Gastrocnemius medialis (tissue), 4 donors: ENCODE measurements at regions not wholly inside any gene's neighbourhood (a gene's known extent, or its start where the extent isn't known, plus 50 kb on each side); places are given as distances from the start of the nearest gene placed in this dataset.

ENCODE experiments used
- ATAC-seq, 2 donors: fragments of 150-250 bp; one replicate each; pipeline ENCODE4 v1.9.1; 2016
- DNase-seq, 2 donors: peaks; one replicate each; pipeline ENCODE4 v3.0.0-alpha.2; 2019
- H3K27ac ChIP-seq, 4 donors: fragments of 200-600 bp; sonication (generic); 1 replicate in 1 of 4; 2 replicates in 3 of 4; pipeline ENCODE4 v1.5.1; 2016 to 2018; ENCODE audit warnings: mild to moderate bottlenecking in 2 of 4, moderate library complexity in 1 of 4
- H3K27me3 ChIP-seq, 3 donors: fragments of 200-600 bp; sonication (generic) in 2 of 3; 1 replicate in 1 of 3; 2 replicates in 2 of 3; pipeline versions ENCODE4 v1.5.1 to v1.6.0; 2016 to 2019; ENCODE audit warnings: mild to moderate bottlenecking in 1 of 3, moderate library complexity in 1 of 3
- H3K36me3 ChIP-seq, 2 donors: fragments of 200-600 bp; sonication (generic) in 1 of 2; one replicate each; pipeline ENCODE4 v1.5.1; 2017 to 2018
- H3K4me1 ChIP-seq, 2 donors: fragments of 200-600 bp; sonication (generic) in 1 of 2; one replicate each; pipeline ENCODE4 v1.5.1; 2016 to 2017; ENCODE audit warnings: mild to moderate bottlenecking in 2 of 2
- H3K4me3 ChIP-seq, 4 donors: fragments of 200-600 bp; sonication (generic) in 3 of 4; 1 replicate in 1 of 4; 2 replicates in 3 of 4; pipeline ENCODE4 v1.5.1; 2016 to 2019; ENCODE audit warnings: mild to moderate bottlenecking in 2 of 4
- H3K9me3 ChIP-seq, 3 donors: fragments of 200-600 bp; sonication (generic) in 2 of 3; 1 replicate in 1 of 3; 2 replicates in 2 of 3; pipeline ENCODE4 v1.5.1; 2016 to 2019
- CTCF ChIP-seq, 5 experiments: fragments of 450-650 bp in 3 of 5; fragments of 200-600 bp in 2 of 5; sonication (generic) in 2 of 5; IDR thresholded peaks in 4 of 5; conservative IDR thresholded peaks in 1 of 5; 1 replicate in 4 of 5; 2 replicates in 1 of 5; pipeline ENCODE4 v1.5.1; 2016 to 2019; ENCODE audit warnings: antibody characterized with exemption in 5 of 5, mild to moderate bottlenecking in 3 of 5, moderate library complexity in 3 of 5
- POLR2A ChIP-seq, 2 donors: fragments of 450-650 bp; IDR thresholded peaks; one replicate each; pipeline ENCODE4 v1.6.1; 2017; ENCODE audit warnings: antibody characterized with exemption in 2 of 2, mild to moderate bottlenecking in 2 of 2, moderate library complexity in 2 of 2
- in situ Hi-C, 4 donors: fragments of 200-750 bp; cut with MboI; loops; one replicate each; pipeline versions ENCODE4 v1.15.0 to v1.8.0; 2017; ENCODE audit warnings: low sequenced_read_pairs in 4 of 4
- intact Hi-C: fragments of 100-400 bp; cut with DNase I; formaldehyde crosslinking; loops from one replicate; pipeline ENCODE4 v1.15.1; 2023; ENCODE audit warnings: low total_unique reads

DNA sequence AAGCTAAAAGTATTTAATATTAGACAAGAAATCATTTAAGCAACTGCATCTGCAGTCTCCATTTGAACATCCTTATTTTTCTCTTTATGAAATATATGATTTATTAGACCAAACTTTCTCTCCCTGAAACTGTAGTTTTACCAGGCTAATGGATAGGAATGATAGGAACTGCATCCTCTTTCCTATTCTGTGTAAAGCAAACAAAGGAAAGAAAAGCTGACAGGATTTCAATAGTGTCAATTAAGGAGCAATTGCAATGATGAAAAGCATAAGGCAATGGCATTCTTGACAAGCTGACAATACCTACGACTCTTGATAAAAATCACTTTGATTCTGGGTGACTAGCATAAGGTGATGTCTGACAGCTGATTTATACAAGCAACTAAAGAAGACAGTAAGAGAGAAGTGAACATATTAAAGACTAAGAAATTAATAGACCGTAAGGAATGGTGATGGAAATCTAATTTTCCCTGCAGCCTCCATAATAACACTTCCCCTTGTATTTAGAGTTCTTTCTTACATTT, 502.5 kb downstream of the TECRL start:
- in situ Hi-C loops: loop anchor here in 1 of 4 donors (25.0 kb wide), 1 partner anchor 106 kb away; no protein-coding TSS in a partner anchor
- TF ChIP-seq CTCF (IDR thresholded peaks at IDR 0.05 in 4 of 5, conservative IDR thresholded peaks at IDR 0.05 in 1 of 5) (no peak), POLR2A (IDR thresholded peaks at IDR 0.05) (no peak)
- no peaks in the 10 kb centered on the region for H3K4me1 ChIP-seq
- no peak overlapping the region for H3K27ac ChIP-seq
- no peak overlapping the region for H3K4me3 ChIP-seq
- no peaks in the 10 kb centered on the region for H3K36me3 ChIP-seq
- H3K9me3 ChIP-seq: no peaks in the 10 kb centered on the region
- ATAC-seq (no peak), DNase-seq (no peak)
- intact Hi-C loops: no loop called here
- no peaks in the 10 kb centered on the region for H3K27me3 ChIP-seq

DNA sequence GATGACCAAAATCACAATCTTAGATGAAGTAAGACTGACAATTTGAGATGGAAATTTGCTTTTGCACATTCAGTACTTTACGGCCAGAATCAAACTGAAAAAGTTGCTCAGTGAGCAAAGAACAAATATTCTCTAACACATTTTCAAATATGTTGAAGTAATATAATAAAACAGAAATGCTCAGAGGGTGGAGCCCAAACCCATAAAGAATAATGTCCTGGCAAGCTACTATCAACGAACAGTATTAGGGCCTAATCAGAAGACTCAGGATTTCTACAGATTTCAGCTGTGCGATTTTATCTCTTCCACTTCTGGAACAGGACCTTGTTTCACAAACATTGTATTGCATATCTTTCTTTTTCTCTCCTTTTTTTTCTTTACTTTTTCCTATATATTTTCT, 505.0 kb downstream of the TECRL start:
- Histone ChIP-seq H3K9me3 (no peaks in the 10 kb centered on the region), H3K4me3 (no peak overlapping the region), H3K4me1 (no peaks in the 10 kb centered on the region), H3K27ac (no peak overlapping the region), H3K27me3 (no peaks in the 10 kb centered on the region), H3K36me3 (no peaks in the 10 kb centered on the region)
- in situ Hi-C loops: loop anchor here in 1 of 4 donors (25.0 kb wide), 1 partner anchor 108 kb away; no protein-coding TSS in a partner anchor
- DNase-seq: no peak
- intact Hi-C loops: no loop called here
- TF ChIP-seq CTCF (IDR thresholded peaks at IDR 0.05 in 4 of 5, conservative IDR thresholded peaks at IDR 0.05 in 1 of 5) (no peak), POLR2A (IDR thresholded peaks at IDR 0.05) (no peak)
- no peak for ATAC-seq

DNA sequence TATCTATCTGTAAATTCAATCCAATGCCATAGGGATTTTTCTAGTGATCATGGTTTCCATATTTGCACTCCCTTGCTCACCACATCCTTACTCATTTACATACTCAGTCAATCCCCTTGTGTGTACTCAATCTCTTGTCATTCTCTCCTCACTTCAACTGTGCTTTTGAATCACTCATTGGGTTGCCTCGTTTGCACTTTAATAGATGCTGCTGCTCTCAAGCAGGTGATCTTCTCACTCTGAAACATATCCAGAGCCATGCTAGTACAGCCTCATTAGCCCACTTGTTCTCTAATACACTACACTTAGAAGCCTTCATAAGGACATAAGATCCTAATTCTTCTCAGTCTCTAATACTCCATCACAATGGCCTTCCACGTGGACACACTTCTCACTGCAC, 507.9 kb downstream of the TECRL start:
- H3K9me3 ChIP-seq: no peaks in the 10 kb centered on the region
- DNase-seq: no peak
- no peak overlapping the region for H3K27ac ChIP-seq
- intact Hi-C loops: no loop called here
- ATAC-seq: no peak
- no peaks in the 10 kb centered on the region for H3K27me3 ChIP-seq
- H3K4me1 ChIP-seq: no peaks in the 10 kb centered on the region
- in situ Hi-C loops: loop anchor here in 1 of 4 donors (25.0 kb wide), 1 partner anchor 111 kb away; no protein-coding TSS in a partner anchor
- TF ChIP-seq CTCF (IDR thresholded peaks at IDR 0.05 in 4 of 5, conservative IDR thresholded peaks at IDR 0.05 in 1 of 5) (no peak), POLR2A (IDR thresholded peaks at IDR 0.05) (no peak)
- H3K36me3 ChIP-seq: no peaks in the 10 kb centered on the region
- no peak overlapping the region for H3K4me3 ChIP-seq

- intact Hi-C loops: no loop called here
Observed at GRCh38 chr4:63898961-63899360, 510.3 kb downstream of the TECRL start.

More at GRCh38 chr4:63898961-63899360, 510.3 kb downstream of the TECRL start:
- Histone ChIP-seq H3K36me3 (no peaks in the 10 kb centered on the region), H3K27me3 (no peaks in the 10 kb centered on the region), H3K27ac (no peak overlapping the region), H3K4me3 (no peak overlapping the region), H3K9me3 (no peaks in the 10 kb centered on the region), H3K4me1 (no peaks in the 10 kb centered on the region)
- in situ Hi-C loops: no loop called here
- no peak for DNase-seq
- ATAC-seq: no peak
- TF ChIP-seq CTCF (IDR thresholded peaks at IDR 0.05 in 4 of 5, conservative IDR thresholded peaks at IDR 0.05 in 1 of 5) (no peak), POLR2A (IDR thresholded peaks at IDR 0.05) (no peak)
